Tibial nerve (tissue), 4 donors: ENCODE measurements at regions not wholly inside any gene's neighbourhood (a gene's known extent, or its start where the extent isn't known, plus 50 kb on each side); places are given as distances from the start of the nearest gene placed in this dataset.

Experiments used
- DNase-seq, 2 donors: peaks; one replicate each; pipeline ENCODE4 v3.0.0-alpha.2; 2019; ENCODE audit warnings: low spot score in 2 of 2
- H3K27ac ChIP-seq, 4 donors: fragments of 200-600 bp; sonication (generic) in 3 of 4; one replicate each; pipeline ENCODE4 v1.5.1; 2017 to 2019; ENCODE audit warnings: mild to moderate bottlenecking in 1 of 4
- H3K27me3 ChIP-seq, 2 donors: fragments of 200-600 bp; sonication (generic) in 1 of 2; one replicate each; pipeline versions ENCODE4 v1.5.1 to v1.6.0; 2017 to 2019
- H3K36me3 ChIP-seq, 3 donors: fragments of 200-600 bp; sonication (generic); one replicate each; pipeline ENCODE4 v1.5.1; 2018 to 2019
- H3K4me1 ChIP-seq, 4 donors: fragments of 200-600 bp; sonication (generic) in 3 of 4; one replicate each; pipeline ENCODE4 v1.5.1; 2017 to 2019
- H3K4me3 ChIP-seq, 4 donors: fragments of 200-600 bp; sonication (generic) in 3 of 4; one replicate each; pipeline ENCODE4 v1.5.1; 2017 to 2019; ENCODE audit warnings: mild to moderate bottlenecking in 1 of 4, moderate library complexity in 1 of 4
- H3K9me3 ChIP-seq, 4 donors: fragments of 200-600 bp; sonication (generic) in 3 of 4; one replicate each; pipeline ENCODE4 v1.5.1; 2017 to 2019
- CTCF ChIP-seq, 5 experiments: fragments of 200-600 bp in 3 of 5; fragments of 450-650 bp in 2 of 5; sonication (generic) in 3 of 5; IDR thresholded peaks; one replicate each; pipeline ENCODE4 v1.5.1; 2016 to 2019; ENCODE audit warnings: antibody characterized with exemption in 5 of 5, mild to moderate bottlenecking in 3 of 5, moderate library complexity in 2 of 5
- EP300 ChIP-seq, 2 donors: sonication (generic); formaldehyde crosslinking; IDR thresholded peaks; one replicate each; pipeline ENCODE4 v1.6.1; 2017; ENCODE audit warnings: antibody characterized with exemption in 2 of 2, mild to moderate bottlenecking in 1 of 2
- POLR2A ChIP-seq, 2 donors: fragments of 450-650 bp; IDR thresholded peaks; one replicate each; pipeline ENCODE4 v1.6.1; 2017; ENCODE audit warnings: antibody characterized with exemption in 2 of 2, mild to moderate bottlenecking in 2 of 2, moderate library complexity in 2 of 2
- WGBS, 2 donors: methylation state at CpG; one replicate each; pipeline ENCODE4 v1.1.5; 2018; 5-methylcytosine and 5-hydroxymethylcytosine counted together

GRCh38 chr2:217742276-217742675 lies 260.5 kb downstream of the TNS1 start:
- H3K36me3 ChIP-seq: no peaks in the 10 kb centered on the region
- H3K27ac ChIP-seq: peak overlapping the region in 1 of 4 donors; percentile 7
- H3K27me3 ChIP-seq: no peaks in the 10 kb centered on the region
- DNase-seq: peak in 1 of 2 donors; percentile 1
- peaks cover 0 to 36% (median 10%) of the 10 kb centered on the region in 4 donors for H3K4me1 ChIP-seq
- WGBS, 2 donors: 68 to 80% methylated on average over 4 of the region's 4 CpGs
- H3K9me3 ChIP-seq: no peaks in the 10 kb centered on the region
- TF ChIP-seq EP300 (IDR thresholded peaks at IDR 0.05) (no peak), CTCF (IDR thresholded peaks at IDR 0.05) (no peak), POLR2A (IDR thresholded peaks at IDR 0.05) (no peak)
- no peak overlapping the region for H3K4me3 ChIP-seq

GRCh38 chr2:217741381-217741955 lies 261.3 kb downstream of the TNS1 start:
- Histone ChIP-seq H3K4me3 (no peak overlapping the region), H3K4me1 (peaks cover 0 to 34% (median 7%) of the 10 kb centered on the region in 4 donors), H3K27me3 (no peaks in the 10 kb centered on the region), H3K27ac (peak overlapping the region in 2 of 4 donors; percentile 62 to 81), H3K9me3 (no peaks in the 10 kb centered on the region), H3K36me3 (no peaks in the 10 kb centered on the region)
- no peak for DNase-seq
- WGBS, 2 donors: 89 to 94% methylated on average over 6 of the region's 6 CpGs
- TF ChIP-seq CTCF (IDR thresholded peaks at IDR 0.05) (no peak), POLR2A (IDR thresholded peaks at IDR 0.05) (no peak), EP300 (IDR thresholded peaks at IDR 0.05) (no peak)

- WGBS, 2 donors: 64 to 67% methylated on average over 6 of the region's 6 CpGs
- DNase-seq: no peak
- no peak overlapping the region for H3K4me3 ChIP-seq
- peaks cover 0 to 41% (median 7%) of the 10 kb centered on the region in 4 donors for H3K4me1 ChIP-seq
- H3K9me3 ChIP-seq: no peaks in the 10 kb centered on the region
- peak overlapping the region in 2 of 4 donors; percentile 62 to 81 for H3K27ac ChIP-seq
- H3K27me3 ChIP-seq: no peaks in the 10 kb centered on the region
- no peaks in the 10 kb centered on the region for H3K36me3 ChIP-seq
- TF ChIP-seq EP300 (IDR thresholded peaks at IDR 0.05): peak in 1 of 2 donors; percentile 23
- TF ChIP-seq POLR2A (IDR thresholded peaks at IDR 0.05): no peak
- no peak for TF ChIP-seq CTCF (IDR thresholded peaks at IDR 0.05)
Observed at GRCh38 chr2:217740756-217741155, 262.0 kb downstream of the TNS1 start.

- 64 to 70% methylated on average over 4 of the region's 4 CpGs for WGBS, 2 donors
Observed at GRCh38 chr2:217740178-217740577, 262.6 kb downstream of the TNS1 start.

More at GRCh38 chr2:217740178-217740577, 262.6 kb downstream of the TNS1 start:
- DNase-seq: no peak
- TF ChIP-seq CTCF (IDR thresholded peaks at IDR 0.05) (no peak), EP300 (IDR thresholded peaks at IDR 0.05) (peak in 1 of 2 donors; percentile 38)
- Histone ChIP-seq H3K36me3 (no peaks in the 10 kb centered on the region), H3K27me3 (no peaks in the 10 kb centered on the region), H3K9me3 (no peaks in the 10 kb centered on the region), H3K4me1 (peaks cover 0 to 47% (median 7%) of the 10 kb centered on the region in 4 donors), H3K27ac (peak overlapping the region in 2 of 4 donors; percentile 62 to 81), H3K4me3 (no peak overlapping the region)
